ENCODE measurements at regions not wholly inside any gene's neighbourhood (a gene's known extent, or its start where the extent isn't known, plus 50 kb on each side); places are given as distances from the start of the nearest gene placed in this dataset.

GRCh38 chr1:87212431-87213134 lies 116.1 kb upstream of the LMO4 start:
- H3K36me3 Mint-ChIP-seq = no peaks in the 10 kb centered on the region
- peaks cover 4 to 19% (median 9%) of the 10 kb centered on the region in 7 donors for H3K9me3 Mint-ChIP-seq
- H3K27ac Mint-ChIP-seq = no peak overlapping the region

GRCh38 chr1:87213135-87213515 lies 115.6 kb upstream of the LMO4 start:
- Mint-ChIP-seq H3K4me3 (no peak overlapping the region), H3K9me3 (peaks cover 4 to 19% (median 9%) of the 10 kb centered on the region in 7 donors), H3K27me3 (ENCODE audit: low read depth in 3 of 3) (no peaks in the 10 kb centered on the region), H3K27ac (peak overlapping the region in 1 of 7 donors; percentile 26), H3K4me1 (peaks cover 7% of the 10 kb centered on the region), H3K36me3 (no peaks in the 10 kb centered on the region)
- Histone ChIP-seq H2AFZ (ENCODE audit: insufficient read depth, low read depth, low read length, poor library complexity, severe bottlenecking) (no peak overlapping the region), H3K9ac (ENCODE audit: insufficient read depth, low read length, poor library complexity, severe bottlenecking) (no peak overlapping the region), H3K4me2 (replicated peaks; ENCODE audit: extremely low read depth, low read length, poor library complexity, severe bottlenecking) (no peak overlapping the region), H3K9me3 (replicated peaks in 1 of 2; ENCODE audit: control insufficient read depth in 1 of 2, insufficient read depth in 1 of 2, low read length in 2 of 2) (peaks cover 4 to 5% of the 10 kb centered on the region in 2 donors), H3K36me3 (replicated peaks in 1 of 2; ENCODE audit: control insufficient read depth in 1 of 2, insufficient read depth in 2 of 2, low read length in 2 of 2) (no peaks in the 10 kb centered on the region), H3K27ac (ENCODE audit: low read depth in 1 of 2, low read length in 2 of 2) (no peak overlapping the region), H3K79me2 (ENCODE audit: insufficient read depth, low read length) (no peaks in the 10 kb centered on the region), H4K20me1 (ENCODE audit: insufficient read depth, low read length) (no peaks in the 10 kb centered on the region), H3K4me3 (replicated peaks in 1 of 3; ENCODE audit: low read depth in 2 of 3, low read length in 3 of 3) (no peak overlapping the region), H3K4me1 (ENCODE audit: control insufficient read depth in 1 of 2, insufficient read depth in 2 of 2, low read length in 2 of 2) (peaks cover 0 to 5% of the 10 kb centered on the region in 2 donors), H3K27me3 (ENCODE audit: control insufficient read depth in 2 of 2, insufficient read depth in 2 of 2, low read length in 2 of 2) (no peaks in the 10 kb centered on the region)
- TF ChIP-seq, protein P1, sequence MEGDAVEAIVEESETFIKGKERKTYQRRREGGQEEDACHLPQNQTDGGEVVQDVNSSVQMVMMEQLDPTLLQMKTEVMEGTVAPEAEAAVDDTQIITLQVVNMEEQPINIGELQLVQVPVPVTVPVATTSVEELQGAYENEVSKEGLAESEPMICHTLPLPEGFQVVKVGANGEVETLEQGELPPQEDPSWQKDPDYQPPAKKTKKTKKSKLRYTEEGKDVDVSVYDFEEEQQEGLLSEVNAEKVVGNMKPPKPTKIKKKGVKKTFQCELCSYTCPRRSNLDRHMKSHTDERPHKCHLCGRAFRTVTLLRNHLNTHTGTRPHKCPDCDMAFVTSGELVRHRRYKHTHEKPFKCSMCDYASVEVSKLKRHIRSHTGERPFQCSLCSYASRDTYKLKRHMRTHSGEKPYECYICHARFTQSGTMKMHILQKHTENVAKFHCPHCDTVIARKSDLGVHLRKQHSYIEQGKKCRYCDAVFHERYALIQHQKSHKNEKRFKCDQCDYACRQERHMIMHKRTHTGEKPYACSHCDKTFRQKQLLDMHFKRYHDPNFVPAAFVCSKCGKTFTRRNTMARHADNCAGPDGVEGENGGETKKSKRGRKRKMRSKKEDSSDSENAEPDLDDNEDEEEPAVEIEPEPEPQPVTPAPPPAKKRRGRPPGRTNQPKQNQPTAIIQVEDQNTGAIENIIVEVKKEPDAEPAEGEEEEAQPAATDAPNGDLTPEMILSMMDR (IDR thresholded peaks at IDR 0.05) = no peak
- DNase-seq = no peak
- intact Hi-C loops (cut with micrococcal nuclease) = no loop called here
- 100% methylated on average over 7 of the region's 10 CpGs for WGBS (ENCODE audit: insufficient coverage)

More at GRCh38 chr1:87212431-87213134, 116.1 kb upstream of the LMO4 start:
- peaks cover 4 to 5% of the 10 kb centered on the region in 2 donors for H3K9me3 ChIP-seq (replicated peaks in 1 of 2; ENCODE audit: control insufficient read depth in 1 of 2, insufficient read depth in 1 of 2, low read length in 2 of 2)
- H3K4me3 ChIP-seq (replicated peaks in 1 of 3; ENCODE audit: low read depth in 2 of 3, low read length in 3 of 3) = no peak overlapping the region
- H3K27ac ChIP-seq (ENCODE audit: low read depth in 1 of 2, low read length in 2 of 2) = no peak overlapping the region
- peaks cover 0 to 5% of the 10 kb centered on the region in 2 donors for H3K4me1 ChIP-seq (ENCODE audit: control insufficient read depth in 1 of 2, insufficient read depth in 2 of 2, low read length in 2 of 2)
- DNase-seq = no peak
- H2AFZ ChIP-seq (ENCODE audit: insufficient read depth, low read depth, low read length, poor library complexity, severe bottlenecking) = no peak overlapping the region
- H3K4me2 ChIP-seq (replicated peaks; ENCODE audit: extremely low read depth, low read length, poor library complexity, severe bottlenecking) = no peak overlapping the region
- no peaks in the 10 kb centered on the region for H3K36me3 ChIP-seq (replicated peaks in 1 of 2; ENCODE audit: control insufficient read depth in 1 of 2, insufficient read depth in 2 of 2, low read length in 2 of 2)
- 94% methylated on average over 2 of the region's 6 CpGs for WGBS (ENCODE audit: insufficient coverage)
- H3K79me2 ChIP-seq (ENCODE audit: insufficient read depth, low read length) = no peaks in the 10 kb centered on the region
- TF ChIP-seq, protein P1 (IDR thresholded peaks at IDR 0.05) = no peak
- Mint-ChIP-seq H3K4me1 (peaks cover 5% of the 10 kb centered on the region), H3K27me3 (ENCODE audit: low read depth in 3 of 3) (no peaks in the 10 kb centered on the region), H3K4me3 (no peak overlapping the region)
- intact Hi-C loops (cut with micrococcal nuclease) = no loop called here
- H3K27me3 ChIP-seq (ENCODE audit: control insufficient read depth in 2 of 2, insufficient read depth in 2 of 2, low read length in 2 of 2) = no peaks in the 10 kb centered on the region
- H4K20me1 ChIP-seq (ENCODE audit: insufficient read depth, low read length) = no peaks in the 10 kb centered on the region
- H3K9ac ChIP-seq (ENCODE audit: insufficient read depth, low read length, poor library complexity, severe bottlenecking) = no peak overlapping the region

All from CD14-positive monocyte (primary cell).